Fibroblast of skin of abdomen (primary cell): ENCODE measurements at regions not wholly inside any gene's neighbourhood (a gene's known extent, or its start where the extent isn't known, plus 50 kb on each side); places are given as distances from the start of the nearest gene placed in this dataset.

Experiments
- DNase-seq: peaks from one replicate; pipeline ENCODE4 v3.0.0-alpha.2; 2013

- no peak for DNase-seq
Observed at GRCh38 chr2:204278454-204278853, 266.8 kb upstream of the PARD3B start.

- DNase-seq, result no peak
Observed at GRCh38 chr2:204279819-204280218, 265.5 kb upstream of the PARD3B start.

GRCh38 chr2:204280262-204280668 lies 265.0 kb upstream of the PARD3B start:
- no peak for DNase-seq

- no peak for DNase-seq
Observed at GRCh38 chr2:204282081-204282480, 263.2 kb upstream of the PARD3B start.

GRCh38 chr2:204282525-204282924 lies 262.8 kb upstream of the PARD3B start:
- DNase-seq, result no peak

- no peak for DNase-seq
Observed at GRCh38 chr2:204289066-204289465, 256.2 kb upstream of the PARD3B start.

GRCh38 chr2:204292439-204292838 lies 252.8 kb upstream of the PARD3B start:
- no peak for DNase-seq

GRCh38 chr2:204293884-204294747 lies 251.2 kb upstream of the PARD3B start:
- DNase-seq, result no peak

- no peak for DNase-seq
Observed at GRCh38 chr2:204298404-204298803, 246.9 kb upstream of the PARD3B start.

GRCh38 chr2:204299766-204300165 lies 245.5 kb upstream of the PARD3B start:
- no peak for DNase-seq

GRCh38 chr2:204306667-204307066 lies 238.6 kb upstream of the PARD3B start:
- no peak for DNase-seq

GRCh38 chr2:204312105-204312504 lies 233.2 kb upstream of the PARD3B start:
- DNase-seq, result no peak

- no peak for DNase-seq
Observed at GRCh38 chr2:204313256-204313655, 232.0 kb upstream of the PARD3B start.

GRCh38 chr2:204315236-204315662 lies 230.0 kb upstream of the PARD3B start:
- DNase-seq, result peak; percentile 27

- no peak for DNase-seq
Observed at GRCh38 chr2:204317640-204318039, 227.6 kb upstream of the PARD3B start.

GRCh38 chr2:204321027-204321800 lies 224.1 kb upstream of the PARD3B start:
- DNase-seq, result no peak

GRCh38 chr2:204321910-204322751 lies 223.1 kb upstream of the PARD3B start:
- peak; percentile 21 for DNase-seq

- peak; percentile 74 for DNase-seq
Observed at GRCh38 chr2:204325468-204325867, 219.8 kb upstream of the PARD3B start.

- no peak for DNase-seq
Observed at GRCh38 chr2:204328373-204328772, 216.9 kb upstream of the PARD3B start.

- no peak for DNase-seq
Observed at GRCh38 chr2:204329016-204329415, 216.3 kb upstream of the PARD3B start.

- DNase-seq, result no peak
Observed at GRCh38 chr2:204329532-204329931, 215.7 kb upstream of the PARD3B start.

GRCh38 chr2:204331180-204331579 lies 214.1 kb upstream of the PARD3B start:
- DNase-seq, result no peak

- no peak for DNase-seq
Observed at GRCh38 chr2:204331988-204332387, 213.3 kb upstream of the PARD3B start.
